SU-DHL-6 (cell line): ENCODE measurements at regions not wholly inside any gene's neighbourhood (a gene's known extent, or its start where the extent isn't known, plus 50 kb on each side); places are given as distances from the start of the nearest gene placed in this dataset.

Experiments
- H2AFZ ChIP-seq: fragments of 200-600 bp; sonication (generic); 2 replicates; pipeline ENCODE4 v1.6.1; 2014; ENCODE audit warnings: low read depth, mild to moderate bottlenecking, moderate library complexity, mixed read lengths, antibody characterized with exemption, low read length; ENCODE audit not compliant: severe bottlenecking
- H3F3A ChIP-seq: fragments of 200-600 bp; shearing (Covaris generic); 2 replicates; pipeline ENCODE4 v1.6.0; 2016; ENCODE audit warnings: antibody characterized with exemption, mild to moderate bottlenecking; ENCODE audit not compliant: insufficient read depth
- H3K27ac ChIP-seq: fragments of 200-600 bp; sonication (generic); 2 replicates; pipeline ENCODE4 v1.5.1; 2016; ENCODE audit warnings: low read depth, mild to moderate bottlenecking, low read length, moderate library complexity, mixed read lengths
- H3K27me3 ChIP-seq: fragments of 200-600 bp; sonication (generic), shearing (Covaris generic); 2 replicates; pipeline ENCODE4 v1.6.0; 2014; ENCODE audit warnings: mild to moderate bottlenecking, low read length
- H3K36me3 ChIP-seq: fragments of 200-600 bp; sonication (generic); 2 replicates; pipeline ENCODE4 v1.6.1; 2014; ENCODE audit warnings: mild to moderate bottlenecking, low read length, mixed read lengths
- H3K4me2 ChIP-seq: fragments of 300-600, 200-600 bp; shearing (Covaris generic), sonication (generic); 2 replicates; pipeline ENCODE4 v1.6.0; 2014; ENCODE audit warnings: low read length, low read depth, mild to moderate bottlenecking; ENCODE audit not compliant: poor library complexity, severe bottlenecking
- H3K4me3 ChIP-seq: fragments of 200-600 bp; sonication (generic); 2 replicates; pipeline ENCODE4 v1.5.1; 2014; ENCODE audit warnings: antibody characterized with exemption, low read length, mild to moderate bottlenecking, mixed read lengths; ENCODE audit not compliant: insufficient read depth, poor library complexity, severe bottlenecking
- H3K79me2 ChIP-seq: fragments of 200-600 bp; sonication (generic); 2 replicates; pipeline ENCODE4 v1.6.1; 2014; ENCODE audit warnings: mild to moderate bottlenecking, low read length, moderate library complexity; ENCODE audit not compliant: insufficient read depth
- H3K9ac ChIP-seq: fragments of 200-600 bp; sonication (generic); 2 replicates; pipeline ENCODE4 v1.7.0; 2014; ENCODE audit warnings: mild to moderate bottlenecking, low read length
- H3K9me2 ChIP-seq: fragments of 200-600 bp; sonication (generic); replicated peaks from 2 replicates; pipeline ENCODE4 v1.6.1; 2014; ENCODE audit warnings: low read length; ENCODE audit not compliant: insufficient read depth
- H3K9me3 ChIP-seq: fragments of 200-600 bp; sonication (generic); 2 replicates; pipeline ENCODE4 v1.6.1; 2014; ENCODE audit warnings: low read length, mixed read lengths; ENCODE audit not compliant: insufficient read depth
- H4K20me1 ChIP-seq: fragments of 200-600 bp; sonication (generic); 2 replicates; pipeline ENCODE4 v1.6.1; 2014; ENCODE audit warnings: low read depth, mild to moderate bottlenecking, antibody characterized with exemption, low read length, moderate library complexity, mixed read lengths
- EZH2phosphoT487 ChIP-seq: fragments of 200-600 bp; sonication (generic), shearing (Covaris generic); conservative IDR thresholded peaks from 2 replicates; pipeline ENCODE4 v1.6.1; 2018; ENCODE audit warnings: mild to moderate bottlenecking, antibody characterized with exemption, low read length, moderate library complexity, mixed read lengths
- TF ChIP-seq, protein P1 (sequence below): fragments of 200-600 bp; sonication (generic); IDR thresholded peaks from one replicate; pipeline ENCODE4 v1.5.1; 2017; ENCODE audit warnings: antibody characterized with exemption, mild to moderate bottlenecking, low read length, moderate library complexity; ENCODE audit not compliant: insufficient read depth, poor library complexity, severe bottlenecking

GRCh38 chr18:26746826-26747475 lies 118.6 kb downstream of the AQP4 start:
- H3K4me3 ChIP-seq, result no peak overlapping the region
- H2AFZ ChIP-seq, result no peak overlapping the region
- H3K36me3 ChIP-seq, result no peaks in the 10 kb centered on the region
- no peaks in the 10 kb centered on the region for H3K9me2 ChIP-seq
- no peak overlapping the region for H3K9ac ChIP-seq
- H3K27me3 ChIP-seq, result no peaks in the 10 kb centered on the region
- no peak overlapping the region for H3K4me2 ChIP-seq
- no peaks in the 10 kb centered on the region for H4K20me1 ChIP-seq
- no peaks in the 10 kb centered on the region for H3F3A ChIP-seq
- H3K9me3 ChIP-seq, result no peaks in the 10 kb centered on the region
- H3K79me2 ChIP-seq, result no peaks in the 10 kb centered on the region
- no peak overlapping the region for H3K27ac ChIP-seq
- TF ChIP-seq, protein P1, sequence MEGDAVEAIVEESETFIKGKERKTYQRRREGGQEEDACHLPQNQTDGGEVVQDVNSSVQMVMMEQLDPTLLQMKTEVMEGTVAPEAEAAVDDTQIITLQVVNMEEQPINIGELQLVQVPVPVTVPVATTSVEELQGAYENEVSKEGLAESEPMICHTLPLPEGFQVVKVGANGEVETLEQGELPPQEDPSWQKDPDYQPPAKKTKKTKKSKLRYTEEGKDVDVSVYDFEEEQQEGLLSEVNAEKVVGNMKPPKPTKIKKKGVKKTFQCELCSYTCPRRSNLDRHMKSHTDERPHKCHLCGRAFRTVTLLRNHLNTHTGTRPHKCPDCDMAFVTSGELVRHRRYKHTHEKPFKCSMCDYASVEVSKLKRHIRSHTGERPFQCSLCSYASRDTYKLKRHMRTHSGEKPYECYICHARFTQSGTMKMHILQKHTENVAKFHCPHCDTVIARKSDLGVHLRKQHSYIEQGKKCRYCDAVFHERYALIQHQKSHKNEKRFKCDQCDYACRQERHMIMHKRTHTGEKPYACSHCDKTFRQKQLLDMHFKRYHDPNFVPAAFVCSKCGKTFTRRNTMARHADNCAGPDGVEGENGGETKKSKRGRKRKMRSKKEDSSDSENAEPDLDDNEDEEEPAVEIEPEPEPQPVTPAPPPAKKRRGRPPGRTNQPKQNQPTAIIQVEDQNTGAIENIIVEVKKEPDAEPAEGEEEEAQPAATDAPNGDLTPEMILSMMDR, result no peak
- TF ChIP-seq EZH2phosphoT487, result no peak

DNA sequence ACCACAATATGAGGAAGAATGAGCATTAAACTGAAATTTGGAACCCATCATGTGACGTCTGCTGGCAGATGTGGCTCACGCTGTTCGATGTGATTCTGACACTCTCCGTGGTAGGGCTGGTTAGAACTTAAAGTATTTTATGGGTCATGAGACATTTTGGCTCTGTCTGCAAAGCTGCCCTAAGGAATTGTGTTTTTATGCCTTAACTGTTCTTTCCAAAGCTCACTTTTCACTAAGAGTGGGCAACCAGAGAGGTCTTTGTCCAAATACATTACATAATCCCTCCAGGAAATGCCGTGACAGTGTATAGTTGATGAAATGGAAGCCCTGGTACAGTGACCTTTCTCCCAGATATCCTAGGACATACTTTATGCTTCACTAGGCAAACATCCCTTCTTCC lies 119.1 kb downstream of the AQP4 start:
- no peak overlapping the region for H2AFZ ChIP-seq
- no peak overlapping the region for H3K27ac ChIP-seq
- H3K79me2 ChIP-seq, result no peaks in the 10 kb centered on the region
- TF ChIP-seq, protein P1, result no peak
- TF ChIP-seq EZH2phosphoT487, result no peak
- H4K20me1 ChIP-seq, result no peaks in the 10 kb centered on the region
- H3K4me2 ChIP-seq, result no peak overlapping the region
- no peaks in the 10 kb centered on the region for H3F3A ChIP-seq
- H3K9ac ChIP-seq, result no peak overlapping the region
- no peaks in the 10 kb centered on the region for H3K36me3 ChIP-seq
- H3K4me3 ChIP-seq, result no peak overlapping the region
- H3K9me2 ChIP-seq, result no peaks in the 10 kb centered on the region
- H3K9me3 ChIP-seq, result no peaks in the 10 kb centered on the region
- H3K27me3 ChIP-seq, result no peaks in the 10 kb centered on the region

DNA sequence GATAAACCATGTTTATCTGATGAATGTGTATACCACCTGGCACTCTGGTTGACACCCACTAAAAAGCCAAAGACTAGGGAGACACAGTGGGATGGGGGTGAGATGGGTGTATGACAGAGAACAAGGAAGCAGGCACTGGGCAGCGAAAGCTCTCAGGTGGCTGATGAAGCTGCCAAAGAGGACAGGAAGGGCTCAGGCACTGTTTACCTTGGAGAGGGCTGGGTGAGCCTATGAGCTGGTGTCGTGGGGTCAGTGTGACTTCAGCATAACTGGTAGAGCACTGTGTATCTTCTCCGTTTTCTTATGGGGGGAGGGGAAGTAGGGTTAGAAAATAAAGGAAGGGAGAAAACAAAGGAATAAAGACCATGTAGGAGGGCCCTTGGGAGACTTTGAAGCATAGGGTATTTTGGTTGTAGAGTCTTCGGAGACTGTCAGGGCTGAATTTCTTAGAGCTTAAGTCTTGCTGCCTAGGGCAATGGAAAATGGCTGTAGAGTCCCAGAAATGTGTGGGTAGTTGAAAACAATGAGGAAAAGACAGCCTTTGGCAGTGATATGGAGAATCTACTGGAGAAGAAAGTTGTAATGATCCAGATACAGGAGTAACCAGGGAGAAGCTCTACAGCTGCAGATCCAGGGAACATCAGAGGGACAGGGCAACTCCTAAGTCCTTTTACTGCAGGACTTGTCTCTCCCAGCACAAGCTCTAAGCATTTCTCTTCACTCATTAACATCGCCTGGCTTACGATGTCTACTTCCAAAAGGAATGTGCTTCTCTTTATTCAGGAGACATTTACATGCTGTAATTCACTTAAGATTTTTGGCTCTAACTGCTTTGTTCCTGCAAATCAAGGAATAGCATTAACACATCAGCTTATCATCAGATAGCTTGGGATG lies 120.0 kb downstream of the AQP4 start:
- Histone ChIP-seq H3K9ac (no peak overlapping the region), H3K4me3 (no peak overlapping the region), H2AFZ (no peak overlapping the region), H3K27ac (no peak overlapping the region), H3K9me2 (no peaks in the 10 kb centered on the region), H3K4me2 (no peak overlapping the region), H3K79me2 (no peaks in the 10 kb centered on the region), H3K36me3 (no peaks in the 10 kb centered on the region), H4K20me1 (no peaks in the 10 kb centered on the region), H3K9me3 (no peaks in the 10 kb centered on the region), H3K27me3 (no peaks in the 10 kb centered on the region), H3F3A (no peaks in the 10 kb centered on the region)
- no peak for TF ChIP-seq EZH2phosphoT487
- TF ChIP-seq, protein P1, result no peak
